Glutamatergic neuron (in vitro differentiated cells): ENCODE measurements at regions not wholly inside any gene's neighbourhood (a gene's known extent, or its start where the extent isn't known, plus 50 kb on each side); places are given as distances from the start of the nearest gene placed in this dataset.
A peak's percentile ranks its signal among the peaks of the same experiment; 100 is the strongest.

Source experiments
- DNase-seq: peaks from one replicate; pipeline ENCODE4 v3.0.0; 2022
- H3K27ac Mint-ChIP-seq: one replicate; pipeline ENCODE4 v1.8.0; 2020; ENCODE audit warnings: mild to moderate bottlenecking, mixed read lengths, inconsistent platforms; ENCODE audit not compliant: unreplicated experiment
- H3K27me3 Mint-ChIP-seq: one replicate; pipeline ENCODE4 v1.8.0; 2020; ENCODE audit warnings: mild to moderate bottlenecking, moderate library complexity, mixed read lengths, inconsistent platforms; ENCODE audit not compliant: unreplicated experiment
- H3K36me3 Mint-ChIP-seq: one replicate; pipeline ENCODE4 v1.8.0; 2020; ENCODE audit warnings: mild to moderate bottlenecking, mixed read lengths, inconsistent platforms; ENCODE audit not compliant: unreplicated experiment
- H3K4me1 Mint-ChIP-seq: one replicate; pipeline ENCODE4 v1.8.0; 2020; ENCODE audit warnings: mild to moderate bottlenecking, low read depth, mixed read lengths, inconsistent platforms; ENCODE audit not compliant: unreplicated experiment
- H3K4me3 Mint-ChIP-seq: one replicate; pipeline ENCODE4 v1.8.0; 2020; ENCODE audit warnings: mild to moderate bottlenecking, mixed read lengths, inconsistent platforms; ENCODE audit not compliant: unreplicated experiment
- H3K9me3 Mint-ChIP-seq: one replicate; pipeline ENCODE4 v1.8.0; 2020; ENCODE audit warnings: mild to moderate bottlenecking, moderate library complexity, mixed read lengths, inconsistent platforms; ENCODE audit not compliant: unreplicated experiment
- TF ChIP-seq, protein P1 (sequence below): fragments of 200-600 bp; sonication (generic); IDR thresholded peaks from one replicate; pipeline ENCODE4 v1.5.0; 2021; ENCODE audit not compliant: partially characterized antibody, unreplicated experiment

DNA sequence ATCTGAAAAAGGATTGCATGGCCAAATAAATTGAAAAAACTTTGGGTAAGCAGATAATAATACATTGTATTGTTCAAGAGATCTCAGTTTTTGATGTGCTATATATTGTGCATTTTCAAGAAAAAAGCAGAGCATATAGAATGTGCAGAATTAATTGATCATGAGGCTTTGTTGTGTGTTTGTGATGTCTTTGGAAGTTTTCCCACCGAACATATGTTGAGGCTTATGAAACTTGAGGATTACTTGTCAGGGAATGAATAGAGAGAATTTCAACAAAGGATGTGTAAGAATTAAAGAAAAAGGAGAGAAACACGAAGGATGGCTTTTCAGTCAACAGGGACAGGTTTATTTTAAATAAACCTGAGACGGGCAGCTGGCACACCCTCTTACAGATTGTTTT is 232.5 kb upstream of the POU1F1 start:
- H3K4me3 Mint-ChIP-seq = no peak overlapping the region
- DNase-seq = no peak
- no peaks in the 10 kb centered on the region for H3K27me3 Mint-ChIP-seq
- no peaks in the 10 kb centered on the region for H3K9me3 Mint-ChIP-seq
- no peaks in the 10 kb centered on the region for H3K4me1 Mint-ChIP-seq
- TF ChIP-seq, protein P1, sequence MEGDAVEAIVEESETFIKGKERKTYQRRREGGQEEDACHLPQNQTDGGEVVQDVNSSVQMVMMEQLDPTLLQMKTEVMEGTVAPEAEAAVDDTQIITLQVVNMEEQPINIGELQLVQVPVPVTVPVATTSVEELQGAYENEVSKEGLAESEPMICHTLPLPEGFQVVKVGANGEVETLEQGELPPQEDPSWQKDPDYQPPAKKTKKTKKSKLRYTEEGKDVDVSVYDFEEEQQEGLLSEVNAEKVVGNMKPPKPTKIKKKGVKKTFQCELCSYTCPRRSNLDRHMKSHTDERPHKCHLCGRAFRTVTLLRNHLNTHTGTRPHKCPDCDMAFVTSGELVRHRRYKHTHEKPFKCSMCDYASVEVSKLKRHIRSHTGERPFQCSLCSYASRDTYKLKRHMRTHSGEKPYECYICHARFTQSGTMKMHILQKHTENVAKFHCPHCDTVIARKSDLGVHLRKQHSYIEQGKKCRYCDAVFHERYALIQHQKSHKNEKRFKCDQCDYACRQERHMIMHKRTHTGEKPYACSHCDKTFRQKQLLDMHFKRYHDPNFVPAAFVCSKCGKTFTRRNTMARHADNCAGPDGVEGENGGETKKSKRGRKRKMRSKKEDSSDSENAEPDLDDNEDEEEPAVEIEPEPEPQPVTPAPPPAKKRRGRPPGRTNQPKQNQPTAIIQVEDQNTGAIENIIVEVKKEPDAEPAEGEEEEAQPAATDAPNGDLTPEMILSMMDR = no peak
- H3K36me3 Mint-ChIP-seq = no peaks in the 10 kb centered on the region
- H3K27ac Mint-ChIP-seq = no peak overlapping the region

DNA sequence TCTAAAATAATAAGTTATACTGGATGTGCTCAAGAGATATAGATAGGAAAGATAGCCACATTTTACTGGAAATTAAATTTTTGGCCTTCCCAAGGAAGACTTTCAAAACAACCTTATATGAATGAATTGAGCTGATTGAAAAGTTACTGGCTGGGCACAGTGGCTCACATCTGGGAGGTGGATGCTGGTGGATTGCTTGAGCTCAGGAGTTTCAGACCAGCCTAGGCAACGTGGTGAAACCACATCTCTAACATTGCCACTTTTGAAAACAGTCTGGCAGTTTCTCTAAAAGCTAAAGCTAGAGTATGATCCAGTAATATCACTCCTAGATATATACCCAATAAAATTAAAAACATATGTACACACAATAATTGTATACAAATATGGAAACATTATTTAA is 231.4 kb upstream of the POU1F1 start:
- TF ChIP-seq, protein P1 = no peak
- Mint-ChIP-seq H3K36me3 (no peaks in the 10 kb centered on the region), H3K4me1 (no peaks in the 10 kb centered on the region), H3K9me3 (no peaks in the 10 kb centered on the region), H3K4me3 (no peak overlapping the region), H3K27ac (no peak overlapping the region), H3K27me3 (no peaks in the 10 kb centered on the region)
- DNase-seq = no peak

DNA sequence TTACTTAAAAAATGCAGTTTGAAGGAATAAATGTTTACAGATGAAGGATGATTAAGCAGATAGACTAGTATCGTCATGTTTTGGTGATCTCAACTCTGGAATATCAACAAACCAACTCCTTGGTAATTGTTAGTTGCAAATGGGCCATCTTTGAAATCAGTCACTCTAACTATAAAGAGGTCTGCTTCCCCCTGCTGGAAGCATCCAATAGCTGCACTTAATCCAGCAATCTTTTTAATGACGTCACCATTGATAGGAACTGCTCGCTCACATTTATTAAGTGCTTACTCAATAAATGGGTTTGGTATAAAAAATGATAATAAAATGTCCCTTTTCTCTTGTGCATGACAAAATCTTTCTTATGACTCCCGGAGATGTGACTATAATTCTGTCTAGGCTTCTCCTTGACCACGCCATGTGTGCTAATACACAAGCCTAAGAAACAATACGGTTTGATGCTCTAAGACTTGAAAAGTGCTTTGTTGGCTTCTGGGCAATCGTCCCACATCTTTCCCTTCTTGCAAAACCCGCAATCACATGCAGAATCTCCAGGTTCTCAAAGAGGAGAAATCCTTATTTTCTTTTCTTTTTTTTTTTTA is 227.6 kb upstream of the POU1F1 start:
- no peak overlapping the region for H3K27ac Mint-ChIP-seq
- H3K4me1 Mint-ChIP-seq = no peaks in the 10 kb centered on the region
- no peaks in the 10 kb centered on the region for H3K36me3 Mint-ChIP-seq
- H3K9me3 Mint-ChIP-seq = no peaks in the 10 kb centered on the region
- TF ChIP-seq, protein P1 = peak; percentile 78
- no peaks in the 10 kb centered on the region for H3K27me3 Mint-ChIP-seq
- H3K4me3 Mint-ChIP-seq = no peak overlapping the region
- no peak for DNase-seq

DNA sequence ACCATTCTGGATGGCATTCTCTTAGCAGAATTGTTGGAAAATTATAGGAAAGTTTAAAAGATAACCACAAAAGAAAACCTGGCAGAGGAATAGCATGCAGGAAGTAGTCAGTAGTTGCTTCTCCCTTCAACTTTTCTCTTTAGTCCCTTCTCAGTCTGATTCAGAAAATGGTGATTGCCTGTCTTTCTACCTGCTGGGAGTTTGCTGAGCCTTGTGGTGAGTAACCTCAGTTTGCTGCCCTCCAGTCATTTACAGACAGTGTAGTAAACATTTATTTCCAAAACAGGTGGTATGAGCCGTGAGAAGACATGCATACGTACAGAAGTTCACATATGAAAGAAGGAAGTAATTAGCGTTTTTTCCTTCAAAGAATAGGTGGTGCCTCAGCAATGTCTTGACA is 224.7 kb upstream of the POU1F1 start:
- DNase-seq = no peak
- H3K27me3 Mint-ChIP-seq = no peaks in the 10 kb centered on the region
- no peaks in the 10 kb centered on the region for H3K4me1 Mint-ChIP-seq
- no peaks in the 10 kb centered on the region for H3K9me3 Mint-ChIP-seq
- H3K4me3 Mint-ChIP-seq = no peak overlapping the region
- no peak overlapping the region for H3K27ac Mint-ChIP-seq
- H3K36me3 Mint-ChIP-seq = no peaks in the 10 kb centered on the region
- TF ChIP-seq, protein P1 = no peak

DNA sequence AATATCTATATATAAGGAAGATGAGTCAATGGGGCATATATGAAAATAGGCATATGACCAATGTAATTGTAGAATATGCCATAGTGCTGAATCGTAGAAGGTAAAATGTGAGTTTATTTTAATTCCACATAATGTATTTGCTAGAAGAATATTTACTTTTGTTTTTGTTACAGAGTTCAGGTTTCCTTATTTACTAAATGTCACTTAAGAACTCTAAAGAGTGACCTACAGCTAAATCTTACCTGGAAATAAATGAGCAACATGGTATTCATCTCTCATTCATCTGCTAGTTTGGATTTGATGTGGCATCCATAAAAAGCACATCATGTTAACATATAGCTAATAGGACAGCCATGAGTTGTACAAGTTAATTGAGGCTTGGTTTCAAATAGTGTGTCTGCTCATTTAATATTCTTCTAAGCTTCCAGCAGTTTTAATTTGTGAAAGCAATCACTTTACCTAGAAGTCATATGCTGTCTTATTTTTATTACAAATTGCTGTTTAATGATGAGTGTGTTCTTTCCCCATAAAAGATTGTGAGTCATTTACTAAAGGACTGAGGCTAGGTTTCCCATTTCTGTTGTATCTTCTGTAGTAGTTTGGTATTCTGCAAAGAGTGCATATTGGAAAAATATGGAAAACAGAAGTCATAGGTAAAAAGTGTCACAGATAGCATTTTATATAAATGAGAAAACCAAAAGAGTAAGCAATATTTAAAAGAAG is 222.1 kb upstream of the POU1F1 start:
- H3K36me3 Mint-ChIP-seq = no peaks in the 10 kb centered on the region
- no peak overlapping the region for H3K27ac Mint-ChIP-seq
- TF ChIP-seq, protein P1 = no peak
- no peaks in the 10 kb centered on the region for H3K27me3 Mint-ChIP-seq
- DNase-seq = no peak
- no peak overlapping the region for H3K4me3 Mint-ChIP-seq
- no peaks in the 10 kb centered on the region for H3K9me3 Mint-ChIP-seq
- no peaks in the 10 kb centered on the region for H3K4me1 Mint-ChIP-seq
